Neural cell (in vitro differentiated cells): ENCODE measurements at regions not wholly inside any gene's neighbourhood (a gene's known extent, or its start where the extent isn't known, plus 50 kb on each side); places are given as distances from the start of the nearest gene placed in this dataset.
"Not testable (repeated sequence)": the region's sequence is repeated elsewhere in the genome, so short reads cannot be mapped to it uniquely, and the experiment has no call there.

Experiments
- EP300 ChIP-seq: fragments of 450-650 bp; conservative IDR thresholded peaks from 2 replicates; pipeline ENCODE4 v1.6.1; 2014; ENCODE audit warnings: antibody characterized with exemption, mild to moderate bottlenecking, moderate library complexity; ENCODE audit not compliant: poor library complexity, severe bottlenecking
- EZH2 ChIP-seq: fragments of 200-600, 300-800 bp; shearing (Covaris generic), sonication (generic); IDR thresholded peaks from 2 replicates; pipeline ENCODE4 v1.6.1; 2014; ENCODE audit warnings: antibody characterized with exemption, low read length, borderline replicate concordance, mild to moderate bottlenecking; ENCODE audit not compliant: insufficient read depth, poor library complexity, severe bottlenecking
- TF ChIP-seq, protein P1 (sequence below): fragments of 450-650 bp; IDR thresholded peaks from 2 replicates; pipeline ENCODE4 v1.5.1; 2014; ENCODE audit warnings: antibody characterized with exemption, mild to moderate bottlenecking, moderate library complexity; ENCODE audit not compliant: poor library complexity, severe bottlenecking

DNA sequence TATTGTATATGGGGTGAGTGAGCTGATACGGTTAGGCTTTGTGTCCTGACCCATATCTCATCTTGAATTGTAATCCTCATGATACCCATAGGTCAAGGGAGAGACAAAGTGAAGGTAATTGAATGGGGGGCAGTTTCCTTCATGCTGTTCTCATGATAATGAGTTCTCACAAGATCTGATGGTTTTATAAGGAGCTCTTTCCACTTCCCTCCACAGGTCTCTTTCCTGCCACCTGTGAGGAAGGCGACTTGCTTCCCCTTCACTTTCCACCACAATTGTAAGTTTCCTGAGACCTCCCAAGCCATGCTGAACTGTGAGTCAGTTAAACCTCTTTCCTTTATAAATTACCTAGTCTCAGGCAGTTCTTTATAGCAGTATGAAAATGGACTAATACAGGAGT lies 255.1 kb upstream of the PAPPA start:
- TF ChIP-seq, protein P1, sequence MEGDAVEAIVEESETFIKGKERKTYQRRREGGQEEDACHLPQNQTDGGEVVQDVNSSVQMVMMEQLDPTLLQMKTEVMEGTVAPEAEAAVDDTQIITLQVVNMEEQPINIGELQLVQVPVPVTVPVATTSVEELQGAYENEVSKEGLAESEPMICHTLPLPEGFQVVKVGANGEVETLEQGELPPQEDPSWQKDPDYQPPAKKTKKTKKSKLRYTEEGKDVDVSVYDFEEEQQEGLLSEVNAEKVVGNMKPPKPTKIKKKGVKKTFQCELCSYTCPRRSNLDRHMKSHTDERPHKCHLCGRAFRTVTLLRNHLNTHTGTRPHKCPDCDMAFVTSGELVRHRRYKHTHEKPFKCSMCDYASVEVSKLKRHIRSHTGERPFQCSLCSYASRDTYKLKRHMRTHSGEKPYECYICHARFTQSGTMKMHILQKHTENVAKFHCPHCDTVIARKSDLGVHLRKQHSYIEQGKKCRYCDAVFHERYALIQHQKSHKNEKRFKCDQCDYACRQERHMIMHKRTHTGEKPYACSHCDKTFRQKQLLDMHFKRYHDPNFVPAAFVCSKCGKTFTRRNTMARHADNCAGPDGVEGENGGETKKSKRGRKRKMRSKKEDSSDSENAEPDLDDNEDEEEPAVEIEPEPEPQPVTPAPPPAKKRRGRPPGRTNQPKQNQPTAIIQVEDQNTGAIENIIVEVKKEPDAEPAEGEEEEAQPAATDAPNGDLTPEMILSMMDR = not testable (repeated sequence)
- TF ChIP-seq EP300, EZH2: not testable (repeated sequence)
